C4-2B (cell line): ENCODE measurements at regions not wholly inside any gene's neighbourhood (a gene's known extent, or its start where the extent isn't known, plus 50 kb on each side); places are given as distances from the start of the nearest gene placed in this dataset.

Source experiments
- CTCF ChIP-seq: fragments of 450-650 bp; conservative IDR thresholded peaks from 2 replicates; pipeline ENCODE4 v1.5.1; 2017; ENCODE audit warnings: mild to moderate bottlenecking
- ZFX ChIP-seq: fragments of 450-650 bp; IDR thresholded peaks from 2 replicates; pipeline ENCODE4 v1.6.1; 2017

- TF ChIP-seq CTCF (no peak), ZFX (no peak)
These were observed 2009.3 kb upstream of the CELF4 start for GRCh38 chr18:39574897-39575296.
